KG1 (cell line): ENCODE measurements at regions not wholly inside any gene's neighbourhood (a gene's known extent, or its start where the extent isn't known, plus 50 kb on each side); places are given as distances from the start of the nearest gene placed in this dataset.

Experiments
- DNase-seq: peaks from one replicate; lab custom pipeline; 2025; lab: John Stamatoyannopoulos, UW

GRCh38 chr2:7930800-7931635, 750.8 kb upstream of the ID2 start:
- DNase-seq = no peak

DNA sequence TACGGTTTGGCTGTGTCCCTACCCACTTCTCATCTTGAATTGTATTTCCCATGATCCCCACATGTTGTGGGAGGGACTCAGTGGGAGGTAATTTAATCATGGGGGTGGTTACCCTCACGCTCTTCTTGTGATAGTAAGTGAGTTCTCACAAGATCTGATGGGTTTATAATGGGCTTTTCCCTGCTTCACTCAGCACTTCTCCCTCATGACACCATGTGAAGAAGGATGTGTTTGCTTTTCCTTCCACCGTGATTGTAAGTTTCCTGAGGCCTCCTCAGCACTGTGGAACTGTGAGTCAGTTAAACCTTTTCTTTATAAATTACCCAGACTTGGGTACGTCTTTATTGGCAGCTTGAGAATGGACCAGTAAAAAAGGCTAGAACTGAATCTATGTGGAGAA, 750.0 kb upstream of the ID2 start:
- DNase-seq = no peak

DNA sequence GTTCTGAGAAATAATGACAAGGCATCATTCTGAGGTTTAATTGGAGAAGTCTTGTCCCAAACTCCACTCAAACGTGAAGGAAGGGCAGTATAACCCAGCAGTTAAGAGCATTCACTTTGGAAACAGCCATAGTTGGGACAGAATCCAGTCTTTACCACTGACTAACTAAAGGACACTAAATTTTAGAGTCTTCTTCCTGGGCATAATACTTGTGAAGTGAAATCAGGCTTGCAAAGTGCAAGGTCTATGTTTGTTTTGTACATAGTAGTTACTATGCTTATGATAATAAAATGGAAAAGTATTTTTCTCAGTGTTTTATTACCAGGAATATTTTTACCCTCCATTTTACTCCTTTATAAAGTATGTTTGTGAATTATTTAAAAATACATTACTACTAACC, 748.2 kb upstream of the ID2 start:
- DNase-seq = no peak

DNA sequence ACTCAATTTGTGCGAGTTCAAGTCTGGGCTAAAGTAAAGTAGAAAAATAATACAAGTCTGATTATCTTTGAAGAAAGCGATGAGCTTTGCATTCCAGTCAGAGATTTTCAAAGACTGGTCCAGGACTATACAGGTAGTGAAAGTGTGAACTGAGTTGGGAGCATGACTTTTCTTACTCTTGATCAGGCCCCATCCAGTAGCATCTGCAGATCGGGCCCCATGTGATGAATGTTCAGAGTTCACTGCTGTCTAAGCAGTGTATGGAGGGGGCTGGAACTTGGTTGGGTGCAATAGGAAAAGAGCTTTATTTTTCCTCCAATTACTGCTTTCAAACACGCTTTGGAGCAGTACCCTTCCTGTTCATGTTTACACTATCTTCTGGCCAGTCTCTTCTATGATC, 747.4 kb upstream of the ID2 start:
- DNase-seq = no peak

DNA sequence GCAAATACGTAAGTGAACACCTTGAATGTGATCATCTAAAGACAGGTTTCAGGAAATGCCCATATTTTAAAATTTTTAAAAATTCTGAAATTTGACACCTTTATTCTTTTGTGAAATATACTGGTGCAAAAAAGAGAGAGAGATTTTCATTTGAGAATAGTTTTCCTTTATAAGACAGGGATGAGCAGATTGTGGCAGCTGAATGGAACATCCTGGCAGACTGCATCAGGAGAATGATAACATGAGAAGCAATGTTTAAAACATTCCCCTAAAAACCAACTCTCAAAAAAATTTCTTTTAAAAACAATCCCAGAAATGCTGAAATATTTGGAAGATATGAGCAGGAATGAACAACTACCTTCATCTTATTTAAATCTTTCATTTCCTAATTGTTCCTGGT, 744.8 kb upstream of the ID2 start:
- DNase-seq = no peak

- no peak for DNase-seq
Measured at GRCh38 chr2:7940723-7941122, 741.1 kb upstream of the ID2 start.

DNA sequence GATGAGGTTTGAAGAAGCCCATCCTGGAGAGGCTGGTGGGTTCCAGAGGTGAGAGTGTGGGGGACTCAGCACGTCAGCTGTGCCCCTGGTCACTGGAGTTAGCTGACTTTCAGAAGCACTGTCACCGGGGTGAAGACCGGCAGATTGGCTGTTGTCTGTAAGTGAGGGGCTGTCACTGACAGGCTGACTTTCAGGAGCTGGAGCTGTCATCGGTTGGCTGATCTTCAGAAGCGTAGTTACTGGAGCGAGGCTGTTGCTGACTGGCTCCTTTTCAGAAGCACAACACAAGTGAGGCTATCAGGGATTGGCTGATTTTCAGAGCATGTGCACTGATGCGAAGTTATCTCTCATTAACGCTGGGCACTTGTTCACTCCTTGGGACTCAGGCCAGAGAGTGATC, 738.4 kb upstream of the ID2 start:
- no peak for DNase-seq

- no peak for DNase-seq
Measured at GRCh38 chr2:7945026-7945425, 736.8 kb upstream of the ID2 start.

- DNase-seq = no peak
Measured at GRCh38 chr2:7950035-7950612, 731.7 kb upstream of the ID2 start.

DNA sequence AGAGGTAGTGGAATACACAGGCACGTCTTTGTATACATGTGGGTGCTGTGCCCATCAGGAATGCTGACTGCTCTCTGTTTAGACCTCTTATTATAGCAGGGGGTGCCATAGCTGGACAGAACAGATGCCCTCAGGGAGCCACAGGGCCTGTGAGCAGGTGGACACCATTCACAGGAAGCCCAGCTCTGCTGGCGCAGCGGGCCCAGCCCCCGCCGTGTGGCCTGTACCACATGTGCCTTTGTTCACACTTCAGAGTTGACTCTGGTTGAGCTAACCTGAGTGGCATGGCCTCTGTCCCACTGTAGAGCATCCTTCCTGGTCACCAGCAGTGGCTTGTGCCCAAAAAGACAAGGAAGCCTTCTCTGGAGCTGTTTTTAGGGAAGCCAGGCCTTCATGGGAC, 730.9 kb upstream of the ID2 start:
- DNase-seq = no peak

DNA sequence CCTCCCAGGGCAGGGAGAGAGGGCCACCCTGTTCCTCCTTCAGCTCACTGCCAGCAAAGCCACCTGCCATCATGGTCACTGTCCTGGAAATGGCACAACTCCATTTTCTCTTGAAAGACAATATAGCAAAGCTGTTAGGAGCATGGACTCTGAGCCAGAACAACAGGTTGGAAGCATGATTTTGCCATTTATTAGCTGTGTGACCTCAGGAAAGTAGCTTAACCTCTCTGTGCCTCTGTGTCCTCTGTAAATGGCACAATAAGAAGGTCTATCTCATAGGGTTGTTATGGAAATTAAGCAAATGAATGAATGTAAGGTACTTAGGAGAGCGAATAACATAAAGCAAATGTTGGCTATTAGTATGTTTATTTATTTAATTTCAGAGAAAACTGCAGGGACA, 730.4 kb upstream of the ID2 start:
- no peak for DNase-seq

- DNase-seq = no peak
Measured at GRCh38 chr2:7952046-7952745, 729.7 kb upstream of the ID2 start.

- DNase-seq = no peak
Measured at GRCh38 chr2:7953195-7953594, 728.7 kb upstream of the ID2 start.

GRCh38 chr2:7954234-7954633, 727.6 kb upstream of the ID2 start:
- DNase-seq = no peak

GRCh38 chr2:7956126-7956689, 725.6 kb upstream of the ID2 start:
- DNase-seq = no peak

GRCh38 chr2:7961550-7961949, 720.3 kb upstream of the ID2 start:
- no peak for DNase-seq

DNA sequence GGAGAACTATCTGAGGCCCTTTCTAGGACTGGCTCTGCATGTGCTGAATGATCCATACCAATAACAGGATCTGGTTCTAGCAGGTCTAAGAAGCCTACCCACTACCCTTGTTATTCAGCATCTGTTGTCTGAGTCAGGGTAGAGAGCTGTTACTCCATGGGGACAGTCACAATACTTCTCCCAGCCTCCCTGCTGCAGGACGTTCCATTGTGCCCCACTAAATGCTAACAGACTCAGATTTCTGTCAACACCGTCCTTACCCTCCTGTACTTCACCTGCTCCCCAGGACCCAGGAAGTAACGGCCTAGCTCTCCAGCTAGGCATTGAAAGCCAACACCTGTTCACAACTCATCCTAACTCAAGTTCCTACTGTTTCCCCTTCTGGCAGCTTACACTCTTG, 719.7 kb upstream of the ID2 start:
- DNase-seq = no peak

GRCh38 chr2:7963787-7964186, 718.1 kb upstream of the ID2 start:
- DNase-seq = no peak

GRCh38 chr2:7966032-7966431, 715.8 kb upstream of the ID2 start:
- DNase-seq = no peak

- no peak for DNase-seq
Measured at GRCh38 chr2:7967707-7968405, 714.0 kb upstream of the ID2 start.

- no peak for DNase-seq
Measured at GRCh38 chr2:7969756-7970515, 711.9 kb upstream of the ID2 start.

GRCh38 chr2:7971248-7971647, 710.6 kb upstream of the ID2 start:
- no peak for DNase-seq
